GM18951 (cell line): ENCODE measurements at regions not wholly inside any gene's neighbourhood (a gene's known extent, or its start where the extent isn't known, plus 50 kb on each side); places are given as distances from the start of the nearest gene placed in this dataset.

Experiments used
- POLR2A ChIP-seq: IDR thresholded peaks from 4 replicates; pipeline ENCODE4 v1.6.1; 2011; ENCODE audit warnings: mild to moderate bottlenecking; ENCODE audit not compliant: insufficient read length, insufficient read depth; ENCODE audit errors: extremely low read depth
- in situ Hi-C: fragments of 300-500 bp; cut with MboI; formaldehyde crosslinking; loops from one replicate; pipeline ENCODE4 v1.12.0; 2022; ENCODE audit warnings: low sequenced_read_pairs, mixed read lengths, inconsistent platforms; ENCODE audit not compliant: unreplicated experiment

GRCh38 chr22:47345025-47345424, 582.6 kb downstream of the TBC1D22A start:
- in situ Hi-C loops = no loop called here
- no peak for TF ChIP-seq POLR2A

GRCh38 chr22:47344414-47344813, 582.0 kb downstream of the TBC1D22A start:
- no peak for TF ChIP-seq POLR2A
- in situ Hi-C loops = no loop called here

- TF ChIP-seq POLR2A = no peak
- in situ Hi-C loops = no loop called here
These were observed 581.2 kb downstream of the TBC1D22A start for GRCh38 chr22:47343611-47344010.

- in situ Hi-C loops = no loop called here
These were observed 580.0 kb downstream of the TBC1D22A start for GRCh38 chr22:47342446-47342845.

GRCh38 chr22:47341464-47341863, 579.0 kb downstream of the TBC1D22A start:
- TF ChIP-seq POLR2A = no peak
- in situ Hi-C loops = no loop called here

More at GRCh38 chr22:47342446-47342845, 580.0 kb downstream of the TBC1D22A start:
- TF ChIP-seq POLR2A = no peak

- in situ Hi-C loops = no loop called here
- TF ChIP-seq POLR2A = no peak
These were observed 578.5 kb downstream of the TBC1D22A start for GRCh38 chr22:47340851-47341436.

GRCh38 chr22:47337161-47337621, 574.7 kb downstream of the TBC1D22A start:
- no peak for TF ChIP-seq POLR2A
- in situ Hi-C loops = no loop called here

GRCh38 chr22:47335958-47336357, 573.5 kb downstream of the TBC1D22A start:
- no peak for TF ChIP-seq POLR2A
- in situ Hi-C loops = no loop called here

GRCh38 chr22:47335460-47335859, 573.0 kb downstream of the TBC1D22A start:
- in situ Hi-C loops = no loop called here
- no peak for TF ChIP-seq POLR2A

- no peak for TF ChIP-seq POLR2A
- in situ Hi-C loops = no loop called here
These were observed 572.2 kb downstream of the TBC1D22A start for GRCh38 chr22:47334601-47335000.

- TF ChIP-seq POLR2A = no peak
- in situ Hi-C loops = no loop called here
These were observed 571.2 kb downstream of the TBC1D22A start for GRCh38 chr22:47333625-47334024.

GRCh38 chr22:47332246-47332980, 570.0 kb downstream of the TBC1D22A start:
- in situ Hi-C loops = no loop called here
- TF ChIP-seq POLR2A = no peak

GRCh38 chr22:47331750-47332149, 569.3 kb downstream of the TBC1D22A start:
- in situ Hi-C loops = no loop called here

GRCh38 chr22:47329727-47330650, 567.5 kb downstream of the TBC1D22A start:
- in situ Hi-C loops = no loop called here
- no peak for TF ChIP-seq POLR2A

More at GRCh38 chr22:47331750-47332149, 569.3 kb downstream of the TBC1D22A start:
- TF ChIP-seq POLR2A = no peak
